HL-60 (cell line): ENCODE measurements at regions not wholly inside any gene's neighbourhood (a gene's known extent, or its start where the extent isn't known, plus 50 kb on each side); places are given as distances from the start of the nearest gene placed in this dataset.

Experiments used
- CTCF ChIP-seq: IDR thresholded peaks from one replicate; pipeline ENCODE4 v1.5.1; 2011; ENCODE audit warnings: low read length, control low read depth, inconsistent platforms; ENCODE audit not compliant: insufficient read depth
- POLR2AphosphoS5 ChIP-seq: IDR thresholded peaks from 2 replicates; pipeline ENCODE4 v1.6.1; 2012; ENCODE audit warnings: low read depth
- REST ChIP-seq: IDR thresholded peaks from 2 replicates; pipeline ENCODE4 v1.6.1; 2012; ENCODE audit warnings: low read depth; ENCODE audit not compliant: insufficient replicate concordance
- SPI1 ChIP-seq: IDR thresholded peaks from 2 replicates; pipeline ENCODE4 v1.6.1; 2012; ENCODE audit warnings: low read depth, mild to moderate bottlenecking, borderline replicate concordance

GRCh38 chr10:83199374-83199773, 939.9 kb upstream of the GHITM start:
- TF ChIP-seq CTCF (no peak), REST (no peak), SPI1 (no peak), POLR2AphosphoS5 (no peak)
